ENCODE measurements at regions not wholly inside any gene's neighbourhood (a gene's known extent, or its start where the extent isn't known, plus 50 kb on each side); places are given as distances from the start of the nearest gene placed in this dataset.

DNA sequence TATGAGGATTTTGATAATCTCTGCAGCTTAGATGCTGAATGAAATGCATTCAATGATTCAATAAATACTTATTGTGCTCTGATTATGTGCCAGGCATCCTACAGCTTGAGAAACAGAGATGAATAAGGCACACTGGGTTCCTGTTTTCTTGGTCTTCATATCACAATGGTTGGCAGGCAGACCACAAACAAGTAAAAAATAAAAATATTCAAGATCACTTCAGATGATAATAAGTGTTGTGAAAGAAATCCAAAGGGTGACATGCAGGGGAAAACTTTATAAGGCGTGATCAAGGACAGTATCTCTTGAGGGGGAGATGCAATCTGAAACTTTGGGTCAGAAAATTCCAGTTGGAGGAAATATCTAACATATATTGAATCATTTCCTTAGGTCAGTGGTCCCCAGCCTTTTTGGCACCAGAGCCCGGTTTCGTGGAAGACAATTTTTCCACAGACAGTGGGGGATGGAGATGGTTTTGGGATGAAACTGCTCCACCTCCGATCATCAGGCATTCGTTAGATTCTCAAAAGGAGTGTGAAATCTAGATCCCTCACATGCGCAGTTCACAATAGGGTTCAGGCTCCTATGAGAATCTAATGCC lies 73.7 kb upstream of the RAP1B start:
- peaks cover 16% of the 10 kb centered on the region for H3K36me3 Mint-ChIP-seq
- H3K4me3 Mint-ChIP-seq, result no peak overlapping the region
- TF ChIP-seq, protein P1, sequence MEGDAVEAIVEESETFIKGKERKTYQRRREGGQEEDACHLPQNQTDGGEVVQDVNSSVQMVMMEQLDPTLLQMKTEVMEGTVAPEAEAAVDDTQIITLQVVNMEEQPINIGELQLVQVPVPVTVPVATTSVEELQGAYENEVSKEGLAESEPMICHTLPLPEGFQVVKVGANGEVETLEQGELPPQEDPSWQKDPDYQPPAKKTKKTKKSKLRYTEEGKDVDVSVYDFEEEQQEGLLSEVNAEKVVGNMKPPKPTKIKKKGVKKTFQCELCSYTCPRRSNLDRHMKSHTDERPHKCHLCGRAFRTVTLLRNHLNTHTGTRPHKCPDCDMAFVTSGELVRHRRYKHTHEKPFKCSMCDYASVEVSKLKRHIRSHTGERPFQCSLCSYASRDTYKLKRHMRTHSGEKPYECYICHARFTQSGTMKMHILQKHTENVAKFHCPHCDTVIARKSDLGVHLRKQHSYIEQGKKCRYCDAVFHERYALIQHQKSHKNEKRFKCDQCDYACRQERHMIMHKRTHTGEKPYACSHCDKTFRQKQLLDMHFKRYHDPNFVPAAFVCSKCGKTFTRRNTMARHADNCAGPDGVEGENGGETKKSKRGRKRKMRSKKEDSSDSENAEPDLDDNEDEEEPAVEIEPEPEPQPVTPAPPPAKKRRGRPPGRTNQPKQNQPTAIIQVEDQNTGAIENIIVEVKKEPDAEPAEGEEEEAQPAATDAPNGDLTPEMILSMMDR (IDR thresholded peaks at IDR 0.05), result no peak
- no peak for ATAC-seq
- H3K27me3 Mint-ChIP-seq (ENCODE audit: low read depth), result peaks cover 17% of the 10 kb centered on the region
- CTCF ChIA-PET, result no interaction called here
- POLR2A ChIA-PET, result no interaction called here
- H3K4me1 Mint-ChIP-seq, result peaks cover 25% of the 10 kb centered on the region
- peaks cover 17% of the 10 kb centered on the region for H3K9me3 Mint-ChIP-seq
- DNase-seq (ENCODE audit: low spot score), result no peak
- no peak overlapping the region for H3K27ac Mint-ChIP-seq

DNA sequence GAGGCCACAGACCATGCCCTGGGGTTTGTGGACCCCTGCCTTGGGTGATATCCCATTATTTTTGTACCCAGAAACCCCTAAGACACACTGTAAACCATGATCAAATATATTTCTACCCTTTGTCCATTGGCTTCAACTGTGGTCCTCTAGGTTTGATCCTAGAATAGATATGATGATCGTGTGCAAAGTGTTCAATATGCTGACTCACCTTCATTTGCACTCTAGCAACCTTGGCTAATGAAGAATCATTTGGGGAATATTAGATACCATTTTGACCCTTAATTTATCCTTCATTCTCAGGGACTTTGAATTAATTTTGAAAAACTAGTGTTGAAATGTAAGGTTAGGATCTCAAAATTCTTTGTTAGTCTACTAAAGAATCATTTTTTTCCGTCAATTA lies 73.1 kb upstream of the RAP1B start:
- ChIA-PET POLR2A (no interaction called here), CTCF (no interaction called here)
- ATAC-seq (no peak), DNase-seq (ENCODE audit: low spot score) (no peak)
- Mint-ChIP-seq H3K9me3 (peaks cover 21% of the 10 kb centered on the region), H3K4me1 (peaks cover 25% of the 10 kb centered on the region), H3K4me3 (no peak overlapping the region), H3K27me3 (ENCODE audit: low read depth) (peaks cover 17% of the 10 kb centered on the region), H3K27ac (no peak overlapping the region), H3K36me3 (peaks cover 16% of the 10 kb centered on the region)
- TF ChIP-seq ATF1 (CRISPR knock-in tag; IDR thresholded peaks at IDR 0.05), result no peak
- TF ChIP-seq NR2C2 (CRISPR knock-in tag; IDR thresholded peaks at IDR 0.05), result no peak
- no peak for TF ChIP-seq ESRRA (CRISPR knock-in tag; IDR thresholded peaks at IDR 0.05; ENCODE audit: borderline replicate concordance)
- no peak for TF ChIP-seq IRF2 (CRISPR knock-in tag; IDR thresholded peaks at IDR 0.05; ENCODE audit: borderline replicate concordance, low read depth)
- TF ChIP-seq, protein P2, sequence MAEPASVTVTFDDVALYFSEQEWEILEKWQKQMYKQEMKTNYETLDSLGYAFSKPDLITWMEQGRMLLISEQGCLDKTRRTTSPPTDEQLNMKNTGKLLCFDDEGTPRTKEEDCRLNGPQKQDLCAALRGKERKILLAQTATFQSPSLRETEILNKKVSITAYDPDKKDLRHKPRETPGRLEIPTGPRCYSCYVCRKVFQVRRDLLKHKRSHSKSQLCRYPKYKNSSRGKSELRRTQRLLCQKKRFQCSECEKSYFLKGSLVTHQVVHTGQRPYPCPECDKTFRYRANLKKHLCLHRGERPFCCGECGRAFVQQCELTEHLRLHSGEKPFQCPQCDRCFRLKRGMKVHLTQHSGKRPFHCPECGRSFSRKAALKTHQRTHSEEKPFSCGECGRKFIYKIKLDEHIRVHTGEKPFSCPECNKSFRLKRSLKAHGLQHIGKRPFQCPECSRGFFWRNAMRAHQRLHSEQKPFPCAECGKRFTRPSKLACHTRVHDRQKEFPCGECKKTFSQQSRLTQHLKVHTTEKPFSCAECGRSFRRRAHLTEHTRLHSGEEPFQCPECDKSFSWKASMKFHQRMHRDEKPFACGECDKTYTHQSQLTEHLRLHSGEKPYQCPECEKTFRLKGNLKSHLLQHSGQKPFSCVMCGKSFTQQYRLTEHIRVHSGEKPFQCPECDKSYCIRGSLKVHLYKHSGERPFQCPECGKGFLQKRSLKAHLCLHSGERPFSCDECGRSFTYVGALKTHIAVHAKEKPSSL (CRISPR knock-in tag; conservative IDR thresholded peaks at IDR 0.05), result no peak
- TF ChIP-seq CBFB (CRISPR knock-in tag; IDR thresholded peaks at IDR 0.05; ENCODE audit: low read depth), result no peak
- no peak for TF ChIP-seq ZNF232 (CRISPR knock-in tag; IDR thresholded peaks at IDR 0.05)
- no peak for TF ChIP-seq ZNF121 (CRISPR knock-in tag; IDR thresholded peaks at IDR 0.05)
- TF ChIP-seq ZNF263 (CRISPR knock-in tag; IDR thresholded peaks at IDR 0.05; ENCODE audit: low read depth), result no peak
- TF ChIP-seq FOXP1 (CRISPR knock-in tag; IDR thresholded peaks at IDR 0.05; ENCODE audit: borderline replicate concordance), result no peak
- TF ChIP-seq, protein P3, sequence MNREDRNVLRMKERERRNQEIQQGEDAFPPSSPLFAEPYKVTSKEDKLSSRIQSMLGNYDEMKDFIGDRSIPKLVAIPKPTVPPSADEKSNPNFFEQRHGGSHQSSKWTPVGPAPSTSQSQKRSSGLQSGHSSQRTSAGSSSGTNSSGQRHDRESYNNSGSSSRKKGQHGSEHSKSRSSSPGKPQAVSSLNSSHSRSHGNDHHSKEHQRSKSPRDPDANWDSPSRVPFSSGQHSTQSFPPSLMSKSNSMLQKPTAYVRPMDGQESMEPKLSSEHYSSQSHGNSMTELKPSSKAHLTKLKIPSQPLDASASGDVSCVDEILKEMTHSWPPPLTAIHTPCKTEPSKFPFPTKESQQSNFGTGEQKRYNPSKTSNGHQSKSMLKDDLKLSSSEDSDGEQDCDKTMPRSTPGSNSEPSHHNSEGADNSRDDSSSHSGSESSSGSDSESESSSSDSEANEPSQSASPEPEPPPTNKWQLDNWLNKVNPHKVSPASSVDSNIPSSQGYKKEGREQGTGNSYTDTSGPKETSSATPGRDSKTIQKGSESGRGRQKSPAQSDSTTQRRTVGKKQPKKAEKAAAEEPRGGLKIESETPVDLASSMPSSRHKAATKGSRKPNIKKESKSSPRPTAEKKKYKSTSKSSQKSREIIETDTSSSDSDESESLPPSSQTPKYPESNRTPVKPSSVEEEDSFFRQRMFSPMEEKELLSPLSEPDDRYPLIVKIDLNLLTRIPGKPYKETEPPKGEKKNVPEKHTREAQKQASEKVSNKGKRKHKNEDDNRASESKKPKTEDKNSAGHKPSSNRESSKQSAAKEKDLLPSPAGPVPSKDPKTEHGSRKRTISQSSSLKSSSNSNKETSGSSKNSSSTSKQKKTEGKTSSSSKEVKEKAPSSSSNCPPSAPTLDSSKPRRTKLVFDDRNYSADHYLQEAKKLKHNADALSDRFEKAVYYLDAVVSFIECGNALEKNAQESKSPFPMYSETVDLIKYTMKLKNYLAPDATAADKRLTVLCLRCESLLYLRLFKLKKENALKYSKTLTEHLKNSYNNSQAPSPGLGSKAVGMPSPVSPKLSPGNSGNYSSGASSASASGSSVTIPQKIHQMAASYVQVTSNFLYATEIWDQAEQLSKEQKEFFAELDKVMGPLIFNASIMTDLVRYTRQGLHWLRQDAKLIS (CRISPR knock-in tag; IDR thresholded peaks at IDR 0.05; ENCODE audit: borderline replicate concordance), result no peak
- TF ChIP-seq, protein P4, sequence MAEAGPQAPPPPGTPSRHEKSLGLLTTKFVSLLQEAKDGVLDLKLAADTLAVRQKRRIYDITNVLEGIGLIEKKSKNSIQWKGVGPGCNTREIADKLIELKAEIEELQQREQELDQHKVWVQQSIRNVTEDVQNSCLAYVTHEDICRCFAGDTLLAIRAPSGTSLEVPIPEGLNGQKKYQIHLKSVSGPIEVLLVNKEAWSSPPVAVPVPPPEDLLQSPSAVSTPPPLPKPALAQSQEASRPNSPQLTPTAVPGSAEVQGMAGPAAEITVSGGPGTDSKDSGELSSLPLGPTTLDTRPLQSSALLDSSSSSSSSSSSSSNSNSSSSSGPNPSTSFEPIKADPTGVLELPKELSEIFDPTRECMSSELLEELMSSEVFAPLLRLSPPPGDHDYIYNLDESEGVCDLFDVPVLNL (CRISPR knock-in tag; IDR thresholded peaks at IDR 0.05; ENCODE audit: borderline replicate concordance, low read depth), result no peak
- no peak for TF ChIP-seq ZBTB21 (CRISPR knock-in tag; IDR thresholded peaks at IDR 0.05; ENCODE audit: borderline replicate concordance)
- TF ChIP-seq GABPB1 (CRISPR knock-in tag; IDR thresholded peaks at IDR 0.05), result no peak
- TF ChIP-seq, protein P5, sequence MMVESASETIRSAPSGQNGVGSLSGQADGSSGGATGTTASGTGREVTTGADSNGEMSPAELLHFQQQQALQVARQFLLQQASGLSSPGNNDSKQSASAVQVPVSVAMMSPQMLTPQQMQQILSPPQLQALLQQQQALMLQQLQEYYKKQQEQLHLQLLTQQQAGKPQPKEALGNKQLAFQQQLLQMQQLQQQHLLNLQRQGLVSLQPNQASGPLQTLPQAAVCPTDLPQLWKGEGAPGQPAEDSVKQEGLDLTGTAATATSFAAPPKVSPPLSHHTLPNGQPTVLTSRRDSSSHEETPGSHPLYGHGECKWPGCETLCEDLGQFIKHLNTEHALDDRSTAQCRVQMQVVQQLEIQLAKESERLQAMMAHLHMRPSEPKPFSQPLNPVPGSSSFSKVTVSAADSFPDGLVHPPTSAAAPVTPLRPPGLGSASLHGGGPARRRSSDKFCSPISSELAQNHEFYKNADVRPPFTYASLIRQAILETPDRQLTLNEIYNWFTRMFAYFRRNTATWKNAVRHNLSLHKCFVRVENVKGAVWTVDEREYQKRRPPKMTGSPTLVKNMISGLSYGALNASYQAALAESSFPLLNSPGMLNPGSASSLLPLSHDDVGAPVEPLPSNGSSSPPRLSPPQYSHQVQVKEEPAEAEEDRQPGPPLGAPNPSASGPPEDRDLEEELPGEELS (CRISPR knock-in tag; IDR thresholded peaks at IDR 0.05), result no peak
- TF ChIP-seq, protein P6, sequence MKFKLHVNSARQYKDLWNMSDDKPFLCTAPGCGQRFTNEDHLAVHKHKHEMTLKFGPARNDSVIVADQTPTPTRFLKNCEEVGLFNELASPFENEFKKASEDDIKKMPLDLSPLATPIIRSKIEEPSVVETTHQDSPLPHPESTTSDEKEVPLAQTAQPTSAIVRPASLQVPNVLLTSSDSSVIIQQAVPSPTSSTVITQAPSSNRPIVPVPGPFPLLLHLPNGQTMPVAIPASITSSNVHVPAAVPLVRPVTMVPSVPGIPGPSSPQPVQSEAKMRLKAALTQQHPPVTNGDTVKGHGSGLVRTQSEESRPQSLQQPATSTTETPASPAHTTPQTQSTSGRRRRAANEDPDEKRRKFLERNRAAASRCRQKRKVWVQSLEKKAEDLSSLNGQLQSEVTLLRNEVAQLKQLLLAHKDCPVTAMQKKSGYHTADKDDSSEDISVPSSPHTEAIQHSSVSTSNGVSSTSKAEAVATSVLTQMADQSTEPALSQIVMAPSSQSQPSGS (CRISPR knock-in tag; IDR thresholded peaks at IDR 0.05; ENCODE audit: borderline replicate concordance, low read depth), result no peak
- TF ChIP-seq JUN (CRISPR knock-in tag; IDR thresholded peaks at IDR 0.05), result no peak
- TF ChIP-seq RELA (CRISPR knock-in tag; IDR thresholded peaks at IDR 0.05; ENCODE audit: borderline replicate concordance), result no peak
- no peak for TF ChIP-seq SMAD4 (CRISPR knock-in tag; IDR thresholded peaks at IDR 0.05)
- no peak for TF ChIP-seq NR1H2 (CRISPR knock-in tag; IDR thresholded peaks at IDR 0.05)
